Activated T-cell treated with anti-CD3 and anti-CD28 coated beads, Interleukin-2, amount 50 U/mL, for 1 hour (primary cell): ENCODE measurements at regions not wholly inside any gene's neighbourhood (a gene's known extent, or its start where the extent isn't known, plus 50 kb on each side); places are given as distances from the start of the nearest gene placed in this dataset.
"Not testable (repeated sequence)": the region's sequence is repeated elsewhere in the genome, so short reads cannot be mapped to it uniquely, and the experiment has no call there.

Experiments
- DNase-seq: peaks from one replicate; pipeline ENCODE4 v3.0.0-alpha.2; 2020

DNA sequence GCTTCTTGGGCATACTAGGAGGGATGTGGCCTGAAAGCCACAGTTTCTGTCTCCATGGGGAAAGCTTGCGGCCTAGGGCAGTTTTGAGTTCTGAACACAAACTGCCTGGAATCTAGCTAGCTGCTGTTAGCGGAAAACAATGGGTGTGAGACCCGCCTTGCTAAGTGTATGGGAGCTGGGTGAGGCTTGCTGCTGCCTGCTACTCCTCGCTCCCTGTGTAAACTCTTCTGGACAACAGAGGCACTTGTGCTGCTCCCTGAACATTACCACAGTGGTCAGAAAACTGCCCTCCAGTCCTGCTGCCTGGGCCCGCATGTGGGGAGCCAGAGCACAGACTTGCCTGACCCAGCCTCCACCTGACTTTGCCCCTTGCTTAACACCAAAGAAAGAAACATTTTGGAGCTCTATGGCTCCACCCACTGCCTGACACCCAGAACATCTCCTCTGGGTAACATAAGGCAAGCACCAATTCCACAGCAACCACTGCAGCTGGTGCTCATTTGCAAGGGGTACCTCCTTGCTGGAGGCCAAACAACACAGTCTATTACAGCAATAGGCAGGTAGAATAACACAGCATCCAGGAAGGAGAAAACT lies 766.3 kb upstream of the RAG2 start:
- no peak for DNase-seq

DNA sequence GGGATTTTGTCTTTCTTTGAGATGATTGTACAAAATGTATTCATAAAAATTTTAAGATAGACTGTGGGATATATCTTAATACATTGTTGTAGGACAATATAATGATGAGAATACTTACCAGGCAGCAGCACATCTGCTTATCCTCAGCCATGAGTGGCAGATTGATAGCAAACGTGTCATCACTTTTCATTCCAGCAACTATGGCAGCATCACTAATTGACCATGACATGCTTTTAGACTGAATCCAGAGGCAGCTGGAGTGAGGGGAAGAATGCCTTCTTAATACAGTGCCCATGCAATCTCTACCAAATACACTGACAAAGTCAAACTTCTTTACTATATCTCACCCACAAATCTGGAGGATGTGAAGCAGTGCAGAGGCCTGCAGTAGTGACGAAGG lies 755.2 kb upstream of the RAG2 start:
- no peak for DNase-seq

GRCh38 chr11:37352485-37352884 lies 754.4 kb upstream of the RAG2 start:
- no peak for DNase-seq

DNA sequence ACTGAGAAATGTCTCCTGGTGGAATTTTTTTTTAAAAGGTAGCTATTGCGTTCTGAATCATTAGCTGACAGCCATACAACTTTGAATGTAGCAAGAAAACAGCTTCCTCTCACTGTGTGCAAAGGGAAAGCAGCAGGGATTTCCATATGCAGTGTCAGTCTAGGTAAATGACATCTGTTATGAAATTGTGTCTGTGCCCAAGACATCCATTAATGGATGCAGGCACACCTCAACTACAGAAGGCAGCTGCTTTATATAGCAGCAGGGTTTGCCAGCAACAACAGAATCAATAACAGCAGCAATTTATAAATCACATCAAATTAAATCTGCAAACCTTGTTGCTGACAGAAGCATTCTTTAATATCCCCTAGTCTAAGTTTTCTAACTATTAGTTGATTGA lies 745.3 kb upstream of the RAG2 start:
- no peak for DNase-seq

- DNase-seq: no peak
Observed at GRCh38 chr11:37336401-37336800, 738.4 kb upstream of the RAG2 start.

DNA sequence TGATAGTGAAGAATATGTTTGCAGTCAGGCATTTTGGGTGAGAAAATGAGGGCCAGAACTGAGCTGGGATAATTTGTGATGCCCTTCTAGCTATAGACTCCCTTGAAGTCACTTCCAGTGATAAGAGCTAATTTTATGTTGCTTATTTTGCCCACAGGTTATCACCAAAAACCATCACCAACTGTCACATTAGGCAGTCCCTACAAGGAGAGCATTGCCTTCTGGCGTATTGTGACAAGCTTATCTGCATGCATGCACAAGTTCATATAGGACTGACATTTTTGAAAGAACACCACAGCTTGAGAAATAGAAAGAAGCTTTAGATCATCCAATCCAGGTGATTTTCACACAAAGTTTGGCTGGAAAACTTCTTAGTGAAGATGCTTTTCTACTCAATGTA lies 735.3 kb upstream of the RAG2 start:
- DNase-seq: no peak

DNA sequence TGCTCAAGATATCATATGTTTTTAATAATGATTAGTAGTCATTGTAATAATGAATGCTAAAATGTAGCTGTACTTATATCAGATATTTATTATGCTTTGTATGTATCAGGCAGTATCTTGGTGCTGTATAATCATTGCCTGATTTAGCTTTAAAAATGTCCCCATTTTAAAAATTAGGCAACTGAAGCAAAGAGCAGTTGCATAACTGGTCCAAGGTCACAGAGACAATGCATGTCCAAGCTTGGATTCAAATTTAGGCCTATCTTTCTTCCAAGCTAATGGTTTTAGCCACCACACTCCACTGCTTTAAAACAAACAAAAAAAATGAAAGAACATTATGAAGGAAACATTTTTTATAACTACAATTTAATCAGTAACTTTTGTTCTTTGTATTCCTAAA lies 725.8 kb upstream of the RAG2 start:
- DNase-seq: no peak

DNA sequence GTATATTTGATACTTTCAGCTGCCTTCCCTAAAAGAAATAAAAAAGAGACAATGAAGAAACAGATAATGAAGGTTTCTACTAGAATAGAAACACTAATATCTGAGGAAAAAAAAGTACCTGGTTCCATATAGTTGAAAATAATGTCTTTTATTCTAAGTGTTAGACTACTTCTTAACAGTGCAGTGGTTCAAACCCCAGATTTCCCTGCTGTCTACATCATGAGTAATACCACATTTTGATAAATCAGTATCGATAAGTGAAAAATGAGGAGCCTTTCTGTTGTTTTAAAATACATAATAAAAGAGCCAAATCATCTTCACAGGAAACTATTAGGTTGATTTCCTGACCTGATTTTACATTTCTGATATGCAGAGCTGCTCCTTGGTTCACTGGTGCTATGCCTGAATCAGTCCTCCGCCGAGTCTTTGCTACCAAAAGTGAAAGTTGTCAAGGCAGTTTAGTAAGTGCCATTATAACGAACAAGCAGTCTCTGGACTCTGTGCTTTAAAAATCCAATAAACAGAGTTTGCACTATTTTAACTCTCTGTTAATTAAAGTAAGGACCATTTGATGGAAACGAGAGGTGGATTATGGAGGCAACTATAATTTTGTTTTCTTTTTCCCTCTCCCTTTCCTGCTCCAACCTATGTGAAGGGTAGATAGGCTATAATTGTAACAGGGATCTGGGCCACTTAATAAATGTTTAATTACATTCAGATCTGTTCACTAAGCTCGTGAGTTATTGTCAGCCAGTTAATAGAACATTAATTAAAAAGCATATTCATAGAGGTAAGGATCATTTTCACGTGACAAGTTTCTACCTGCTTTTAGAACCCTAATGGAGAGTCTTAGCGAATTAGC lies 724.5 kb upstream of the RAG2 start:
- no peak for DNase-seq

GRCh38 chr11:37320921-37321320 lies 722.9 kb upstream of the RAG2 start:
- DNase-seq: no peak

- no peak for DNase-seq
Observed at GRCh38 chr11:37317803-37318202, 719.8 kb upstream of the RAG2 start.

DNA sequence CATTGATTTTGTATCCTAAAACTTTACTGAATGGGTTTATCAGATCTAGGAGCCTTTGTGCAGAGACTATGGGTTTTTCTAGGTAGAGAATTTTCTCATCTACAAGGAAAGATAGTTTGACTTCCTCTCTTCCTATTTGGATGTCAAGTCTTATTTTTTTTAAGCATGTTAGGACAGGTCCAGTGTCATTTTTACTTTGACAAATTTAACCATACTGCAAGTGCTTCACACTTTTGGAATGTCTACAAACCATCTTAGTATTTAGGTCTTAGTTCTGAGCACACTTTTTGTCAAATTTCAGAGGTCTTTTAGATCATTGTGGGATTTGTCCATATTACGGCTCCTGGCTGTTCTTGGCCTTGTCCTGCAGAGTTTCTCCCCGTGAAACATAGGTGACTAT lies 715.2 kb upstream of the RAG2 start:
- DNase-seq: no peak

DNA sequence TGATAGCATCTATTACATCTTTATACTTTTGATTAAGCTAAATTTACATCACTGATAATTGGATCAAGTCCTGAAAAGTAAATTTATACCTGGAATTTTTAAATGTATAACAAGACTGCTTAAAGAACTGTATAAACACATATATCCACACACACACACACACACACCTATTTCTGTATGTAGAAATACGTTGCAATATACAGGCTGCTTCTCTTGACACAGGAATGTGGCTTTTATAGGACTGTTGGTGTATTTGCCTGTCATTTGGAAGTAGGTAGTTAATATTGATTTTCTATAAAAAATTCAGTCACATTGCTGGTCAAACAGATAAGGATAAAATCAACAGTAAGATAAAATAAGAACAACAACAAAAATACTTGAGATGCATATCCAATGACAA lies 708.5 kb upstream of the RAG2 start:
- DNase-seq: no peak

DNA sequence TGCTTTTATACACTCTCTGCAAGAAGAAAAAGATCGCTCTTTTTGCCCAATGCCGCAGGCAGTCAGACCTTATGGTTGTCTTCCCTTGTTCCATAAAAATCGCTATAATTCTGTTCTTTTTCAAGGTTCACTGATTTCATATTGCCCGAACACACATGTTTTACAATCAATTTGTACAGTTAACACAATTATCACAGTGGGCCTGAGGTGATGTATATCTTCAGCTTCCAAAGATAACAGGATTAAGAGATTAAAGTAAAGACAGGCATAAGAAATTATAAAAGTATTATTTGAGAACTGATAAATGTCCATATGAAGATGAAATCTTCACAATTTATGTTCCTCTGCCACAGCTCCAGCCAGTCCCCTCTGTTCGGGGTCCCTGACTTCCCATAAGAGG lies 703.4 kb upstream of the RAG2 start:
- DNase-seq: not testable (repeated sequence)

GRCh38 chr11:37298173-37298572 lies 700.1 kb upstream of the RAG2 start:
- no peak for DNase-seq

- no peak for DNase-seq
Observed at GRCh38 chr11:37286890-37287289, 688.9 kb upstream of the RAG2 start.

GRCh38 chr11:37282367-37282766 lies 684.3 kb upstream of the RAG2 start:
- no peak for DNase-seq

DNA sequence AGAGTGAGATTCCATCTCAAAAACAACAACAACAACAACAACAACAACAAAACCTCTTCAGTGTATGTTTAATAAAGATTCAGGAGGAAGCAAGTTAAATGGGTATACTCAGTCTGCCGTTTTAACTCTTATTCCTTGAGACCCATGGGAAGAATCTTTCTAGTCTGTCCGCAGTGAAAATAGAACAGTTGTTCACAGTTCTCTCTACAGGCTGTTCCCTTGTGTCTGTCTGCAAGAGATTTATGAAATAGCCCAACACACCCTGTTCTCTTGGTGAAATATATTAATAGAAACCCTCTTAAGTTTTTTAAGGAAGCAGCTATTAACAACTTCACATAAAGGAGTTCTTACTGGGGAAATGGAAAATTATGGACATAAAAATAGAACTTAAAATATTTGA lies 682.2 kb upstream of the RAG2 start:
- DNase-seq: no peak

GRCh38 chr11:37277896-37278465 lies 679.9 kb upstream of the RAG2 start:
- DNase-seq: no peak

DNA sequence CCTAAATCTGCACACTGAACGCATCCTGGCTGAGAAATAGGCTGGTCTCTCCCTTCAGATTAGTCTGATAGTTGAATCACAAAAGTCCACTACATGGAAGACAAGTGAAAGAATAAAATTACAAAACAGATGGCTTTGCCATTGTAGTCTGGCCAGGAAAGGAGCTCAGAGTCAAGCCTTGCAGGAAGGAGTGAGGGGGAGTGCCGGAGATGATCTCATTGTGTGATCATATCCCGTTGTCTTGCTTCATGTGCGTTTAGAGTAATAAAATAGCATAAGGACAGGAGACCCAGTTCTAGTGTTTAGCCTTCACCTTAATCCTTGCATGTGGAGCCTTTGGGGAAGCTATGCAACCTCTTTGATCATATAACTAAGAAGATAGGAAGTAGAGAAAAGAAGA lies 666.7 kb upstream of the RAG2 start:
- DNase-seq: no peak

DNA sequence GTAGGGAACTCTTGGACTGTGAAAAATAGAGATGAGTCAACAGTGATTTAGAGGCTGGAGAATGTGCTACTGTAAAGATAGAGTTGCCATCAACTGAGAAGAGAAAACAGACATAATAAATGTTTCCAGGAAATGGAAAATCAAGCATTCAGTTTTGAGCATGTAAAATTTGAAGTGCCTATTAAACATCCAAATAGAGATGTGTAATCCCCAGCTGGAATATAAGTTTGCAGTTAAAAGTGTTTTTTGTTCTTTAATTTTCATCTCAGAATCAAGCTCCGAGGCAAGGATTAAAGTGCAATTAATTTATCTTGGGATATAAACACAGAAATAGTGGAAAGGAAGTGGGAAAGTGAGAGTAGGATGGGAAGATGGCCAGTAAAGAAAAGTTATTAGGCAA lies 666.0 kb upstream of the RAG2 start:
- no peak for DNase-seq

GRCh38 chr11:37263467-37263866 lies 665.4 kb upstream of the RAG2 start:
- not testable (repeated sequence) for DNase-seq

- DNase-seq: no peak
Observed at GRCh38 chr11:37259734-37260133, 661.7 kb upstream of the RAG2 start.

GRCh38 chr11:37248145-37248544 lies 650.1 kb upstream of the RAG2 start:
- no peak for DNase-seq

GRCh38 chr11:37246092-37246491 lies 648.1 kb upstream of the RAG2 start:
- DNase-seq: not testable (repeated sequence)
